ENCODE measurements at regions not wholly inside any gene's neighbourhood (a gene's known extent, or its start where the extent isn't known, plus 50 kb on each side); places are given as distances from the start of the nearest gene placed in this dataset.
A peak's percentile ranks its signal among the peaks of the same experiment; 100 is the strongest.

- FAIRE-seq (no peak), DNase-seq (ENCODE audit: insufficient read length, low spot score) (no peak)
- TF ChIP-seq PAX5 (IDR thresholded peaks at IDR 0.05; ENCODE audit: insufficient read depth, low read length, severe bottlenecking) = no peak
- no peak for TF ChIP-seq POU2F2 (IDR thresholded peaks at IDR 0.05; ENCODE audit: low read depth, low read length)
- TF ChIP-seq SPI1 (IDR thresholded peaks at IDR 0.05; ENCODE audit: low read depth, low read length) = no peak
- no peak for TF ChIP-seq TAF1 (IDR thresholded peaks at IDR 0.05; ENCODE audit: low read depth, low read length)
- TF ChIP-seq POLR2AphosphoS5 (IDR thresholded peaks at IDR 0.05; ENCODE audit: low read depth, low read length) = no peak
- TF ChIP-seq POLR2A (IDR thresholded peaks at IDR 0.05; ENCODE audit: low read depth, low read length) = no peak
These were observed 53.0 kb upstream of the DAPP1 start for GRCh38 chr4:99763635-99764101.

GRCh38 chr4:99762728-99763127 lies 53.9 kb upstream of the DAPP1 start:
- TF ChIP-seq SPI1 (IDR thresholded peaks at IDR 0.05; ENCODE audit: low read depth, low read length) (no peak), POLR2AphosphoS5 (IDR thresholded peaks at IDR 0.05; ENCODE audit: low read depth, low read length) (no peak), PAX5 (IDR thresholded peaks at IDR 0.05; ENCODE audit: insufficient read depth, low read length, severe bottlenecking) (no peak), POLR2A (IDR thresholded peaks at IDR 0.05; ENCODE audit: low read depth, low read length) (no peak), TAF1 (IDR thresholded peaks at IDR 0.05; ENCODE audit: low read depth, low read length) (no peak), POU2F2 (IDR thresholded peaks at IDR 0.05; ENCODE audit: low read depth, low read length) (no peak)
- no peak for FAIRE-seq
- no peak for DNase-seq (ENCODE audit: insufficient read length, low spot score)

GRCh38 chr4:99759988-99760387 lies 56.6 kb upstream of the DAPP1 start:
- FAIRE-seq (no peak), DNase-seq (ENCODE audit: insufficient read length, low spot score) (no peak)
- TF ChIP-seq POLR2A (IDR thresholded peaks at IDR 0.05; ENCODE audit: low read depth, low read length) (no peak), TAF1 (IDR thresholded peaks at IDR 0.05; ENCODE audit: low read depth, low read length) (no peak), SPI1 (IDR thresholded peaks at IDR 0.05; ENCODE audit: low read depth, low read length) (no peak), POU2F2 (IDR thresholded peaks at IDR 0.05; ENCODE audit: low read depth, low read length) (no peak)

GRCh38 chr4:99759346-99759984 lies 57.2 kb upstream of the DAPP1 start:
- no peak for FAIRE-seq
- TF ChIP-seq TAF1 (IDR thresholded peaks at IDR 0.05; ENCODE audit: low read depth, low read length) = no peak
- no peak for TF ChIP-seq SPI1 (IDR thresholded peaks at IDR 0.05; ENCODE audit: low read depth, low read length)
- TF ChIP-seq POU2F2 (IDR thresholded peaks at IDR 0.05; ENCODE audit: low read depth, low read length) = no peak
- TF ChIP-seq PAX5 (IDR thresholded peaks at IDR 0.05; ENCODE audit: insufficient read depth, low read length, severe bottlenecking) = no peak
- no peak for TF ChIP-seq POLR2AphosphoS5 (IDR thresholded peaks at IDR 0.05; ENCODE audit: low read depth, low read length)
- no peak for TF ChIP-seq POLR2A (IDR thresholded peaks at IDR 0.05; ENCODE audit: low read depth, low read length)
- DNase-seq (ENCODE audit: insufficient read length, low spot score) = no peak

GRCh38 chr4:99755223-99755944 lies 61.2 kb upstream of the DAPP1 start:
- DNase-seq (ENCODE audit: insufficient read length, low spot score) (no peak), FAIRE-seq (no peak)
- TF ChIP-seq POU2F2 (IDR thresholded peaks at IDR 0.05; ENCODE audit: low read depth, low read length) (no peak), POLR2AphosphoS5 (IDR thresholded peaks at IDR 0.05; ENCODE audit: low read depth, low read length) (no peak), SPI1 (IDR thresholded peaks at IDR 0.05; ENCODE audit: low read depth, low read length) (no peak), TAF1 (IDR thresholded peaks at IDR 0.05; ENCODE audit: low read depth, low read length) (no peak), POLR2A (IDR thresholded peaks at IDR 0.05; ENCODE audit: low read depth, low read length) (no peak), PAX5 (IDR thresholded peaks at IDR 0.05; ENCODE audit: insufficient read depth, low read length, severe bottlenecking) (no peak)

- TF ChIP-seq POU2F2 (IDR thresholded peaks at IDR 0.05; ENCODE audit: low read depth, low read length) (no peak), TAF1 (IDR thresholded peaks at IDR 0.05; ENCODE audit: low read depth, low read length) (no peak), PAX5 (IDR thresholded peaks at IDR 0.05; ENCODE audit: insufficient read depth, low read length, severe bottlenecking) (no peak), SPI1 (IDR thresholded peaks at IDR 0.05; ENCODE audit: low read depth, low read length) (no peak), POLR2A (IDR thresholded peaks at IDR 0.05; ENCODE audit: low read depth, low read length) (no peak), POLR2AphosphoS5 (IDR thresholded peaks at IDR 0.05; ENCODE audit: low read depth, low read length) (no peak)
- FAIRE-seq (no peak), DNase-seq (ENCODE audit: insufficient read length, low spot score) (no peak)
These were observed 61.9 kb upstream of the DAPP1 start for GRCh38 chr4:99754756-99755155.

GRCh38 chr4:99753931-99754330 lies 62.7 kb upstream of the DAPP1 start:
- DNase-seq (ENCODE audit: insufficient read length, low spot score) = no peak
- TF ChIP-seq PAX5 (IDR thresholded peaks at IDR 0.05; ENCODE audit: insufficient read depth, low read length, severe bottlenecking) (no peak), POLR2AphosphoS5 (IDR thresholded peaks at IDR 0.05; ENCODE audit: low read depth, low read length) (no peak), POU2F2 (IDR thresholded peaks at IDR 0.05; ENCODE audit: low read depth, low read length) (no peak), SPI1 (IDR thresholded peaks at IDR 0.05; ENCODE audit: low read depth, low read length) (no peak), TAF1 (IDR thresholded peaks at IDR 0.05; ENCODE audit: low read depth, low read length) (no peak), POLR2A (IDR thresholded peaks at IDR 0.05; ENCODE audit: low read depth, low read length) (no peak)
- no peak for FAIRE-seq

- FAIRE-seq (peak; percentile 33), DNase-seq (ENCODE audit: insufficient read length, low spot score) (no peak)
- TF ChIP-seq POLR2AphosphoS5 (IDR thresholded peaks at IDR 0.05; ENCODE audit: low read depth, low read length) (no peak), SPI1 (IDR thresholded peaks at IDR 0.05; ENCODE audit: low read depth, low read length) (no peak)
These were observed 66.9 kb upstream of the DAPP1 start for GRCh38 chr4:99749445-99750391.

GRCh38 chr4:99746443-99746842 lies 70.2 kb upstream of the DAPP1 start:
- no peak for TF ChIP-seq SPI1 (IDR thresholded peaks at IDR 0.05; ENCODE audit: low read depth, low read length)
- FAIRE-seq = no peak
- no peak for DNase-seq (ENCODE audit: insufficient read length, low spot score)

All from GM12891 (cell line).